ENCODE measurements at regions not wholly inside any gene's neighbourhood (a gene's known extent, or its start where the extent isn't known, plus 50 kb on each side); places are given as distances from the start of the nearest gene placed in this dataset.

- TF ChIP-seq, protein P1, sequence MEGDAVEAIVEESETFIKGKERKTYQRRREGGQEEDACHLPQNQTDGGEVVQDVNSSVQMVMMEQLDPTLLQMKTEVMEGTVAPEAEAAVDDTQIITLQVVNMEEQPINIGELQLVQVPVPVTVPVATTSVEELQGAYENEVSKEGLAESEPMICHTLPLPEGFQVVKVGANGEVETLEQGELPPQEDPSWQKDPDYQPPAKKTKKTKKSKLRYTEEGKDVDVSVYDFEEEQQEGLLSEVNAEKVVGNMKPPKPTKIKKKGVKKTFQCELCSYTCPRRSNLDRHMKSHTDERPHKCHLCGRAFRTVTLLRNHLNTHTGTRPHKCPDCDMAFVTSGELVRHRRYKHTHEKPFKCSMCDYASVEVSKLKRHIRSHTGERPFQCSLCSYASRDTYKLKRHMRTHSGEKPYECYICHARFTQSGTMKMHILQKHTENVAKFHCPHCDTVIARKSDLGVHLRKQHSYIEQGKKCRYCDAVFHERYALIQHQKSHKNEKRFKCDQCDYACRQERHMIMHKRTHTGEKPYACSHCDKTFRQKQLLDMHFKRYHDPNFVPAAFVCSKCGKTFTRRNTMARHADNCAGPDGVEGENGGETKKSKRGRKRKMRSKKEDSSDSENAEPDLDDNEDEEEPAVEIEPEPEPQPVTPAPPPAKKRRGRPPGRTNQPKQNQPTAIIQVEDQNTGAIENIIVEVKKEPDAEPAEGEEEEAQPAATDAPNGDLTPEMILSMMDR (IDR thresholded peaks at IDR 0.05): no peak
- ATAC-seq (ENCODE audit: low FRiP score) (no peak), DNase-seq (ENCODE audit: low spot score) (no peak)
Measured at GRCh38 chr3:68288085-68288484, 633.7 kb upstream of the SUCLG2 start.

- DNase-seq (ENCODE audit: low spot score) (no peak), ATAC-seq (ENCODE audit: low FRiP score) (no peak)
- TF ChIP-seq, protein P1 (IDR thresholded peaks at IDR 0.05): no peak
Measured at GRCh38 chr3:68287101-68287500, 632.7 kb upstream of the SUCLG2 start.

DNA sequence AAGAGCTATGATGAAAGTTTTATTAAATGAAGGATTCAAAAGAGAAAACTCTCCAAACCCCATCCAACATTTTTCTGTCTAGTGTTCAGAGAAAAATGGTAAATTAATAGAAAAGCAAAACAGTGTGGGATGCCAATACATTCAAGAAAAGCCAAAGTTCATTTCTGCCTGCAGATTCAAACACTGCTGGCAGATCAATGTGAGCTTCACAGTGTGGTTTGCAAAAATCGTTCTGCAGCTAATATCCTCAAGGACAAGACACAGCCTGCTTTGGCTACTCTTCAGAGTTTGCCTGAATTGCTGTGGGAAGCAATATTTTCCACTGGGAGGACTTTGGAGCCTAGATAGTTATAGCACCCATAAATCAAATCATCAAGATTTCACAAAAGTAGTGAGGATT is 619.9 kb upstream of the SUCLG2 start:
- DNase-seq (ENCODE audit: low spot score) (no peak), ATAC-seq (ENCODE audit: low FRiP score) (no peak)
- TF ChIP-seq, protein P1 (IDR thresholded peaks at IDR 0.05): no peak

DNA sequence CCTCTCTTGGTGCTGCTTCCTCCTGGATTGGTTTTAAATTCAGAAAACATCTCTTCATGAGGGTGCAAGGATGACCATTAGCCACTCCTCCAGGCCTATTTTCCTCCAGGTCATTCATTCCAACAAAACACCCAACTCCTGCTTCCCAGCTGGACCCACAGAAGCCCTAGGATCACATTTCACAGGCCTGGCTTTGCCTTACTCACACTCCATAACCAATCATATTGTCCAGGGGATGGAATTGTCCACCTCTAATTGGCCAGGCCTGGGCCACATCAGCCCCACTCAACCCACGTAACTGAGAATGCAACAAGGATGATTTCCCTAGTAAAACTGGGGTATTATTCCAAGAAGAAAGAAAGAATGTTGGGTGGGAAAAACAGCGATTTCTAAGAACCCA is 616.7 kb upstream of the SUCLG2 start:
- ATAC-seq (ENCODE audit: low FRiP score): no peak
- TF ChIP-seq, protein P1 (IDR thresholded peaks at IDR 0.05): no peak

GRCh38 chr3:68256635-68257223 is 602.3 kb upstream of the SUCLG2 start:
- ATAC-seq (ENCODE audit: low FRiP score): no peak
- DNase-seq (ENCODE audit: low spot score): no peak
- TF ChIP-seq, protein P1 (IDR thresholded peaks at IDR 0.05): no peak

More for the DNA sequence above, 616.7 kb upstream of the SUCLG2 start:
- no peak for DNase-seq (ENCODE audit: low spot score)

DNA sequence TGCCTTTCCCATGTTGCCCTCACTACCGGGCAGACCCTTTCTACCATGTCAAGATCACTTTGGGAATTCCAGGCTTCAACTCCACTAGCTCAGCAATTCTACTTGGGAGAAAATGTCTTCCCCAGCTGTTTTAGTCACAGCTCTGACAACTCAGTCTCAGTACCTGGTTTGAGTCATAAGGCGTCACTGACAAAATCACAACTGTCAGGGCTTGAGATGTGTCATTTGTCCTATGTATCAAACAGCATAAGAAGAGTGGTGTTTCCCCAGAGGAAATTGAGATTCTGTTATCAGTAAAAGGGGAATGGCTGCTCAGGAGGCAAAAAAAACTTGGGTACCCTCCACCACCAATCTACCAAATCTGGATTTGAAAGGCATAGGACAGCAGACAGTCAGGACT is 594.9 kb upstream of the SUCLG2 start:
- DNase-seq (ENCODE audit: low spot score): no peak
- ATAC-seq (ENCODE audit: low FRiP score): no peak
- TF ChIP-seq, protein P1 (IDR thresholded peaks at IDR 0.05): no peak

GRCh38 chr3:68242606-68243005 is 588.2 kb upstream of the SUCLG2 start:
- no peak for ATAC-seq (ENCODE audit: low FRiP score)
- DNase-seq (ENCODE audit: low spot score): no peak
- TF ChIP-seq, protein P1 (IDR thresholded peaks at IDR 0.05): no peak

Measured in omental fat pad (tissue), 3 donors.